GM06990 (cell line): ENCODE measurements at regions not wholly inside any gene's neighbourhood (a gene's known extent, or its start where the extent isn't known, plus 50 kb on each side); places are given as distances from the start of the nearest gene placed in this dataset.

Experiments used
- DNase-seq: peaks from one replicate; pipeline ENCODE4 v3.0.0-alpha.2; 2011; ENCODE audit not compliant: insufficient read length; ENCODE audit errors: extremely low read depth
- H3K27me3 ChIP-seq: replicated peaks from 2 replicates; pipeline ENCODE4 v1.6.0; 2011; ENCODE audit warnings: low read length; ENCODE audit not compliant: control insufficient read depth, insufficient read depth
- H3K36me3 ChIP-seq: 2 replicates; pipeline ENCODE4 v1.5.1; 2011; ENCODE audit warnings: low read length; ENCODE audit not compliant: control insufficient read depth, insufficient read depth
- H3K4me3 ChIP-seq: replicated peaks from 2 replicates; pipeline ENCODE4 v1.5.1; 2011; ENCODE audit warnings: low read depth, mild to moderate bottlenecking, control low read depth, low read length
- CTCF ChIP-seq: IDR thresholded peaks from 2 replicates; pipeline ENCODE4 v1.5.1; 2011; ENCODE audit warnings: low read length, control low read depth, mild to moderate bottlenecking, inconsistent platforms; ENCODE audit not compliant: insufficient read depth, poor library complexity, severe bottlenecking

GRCh38 chr2:4745056-4745991 lies 946.9 kb upstream of the SOX11 start:
- Histone ChIP-seq H3K4me3 (no peak overlapping the region), H3K36me3 (no peaks in the 10 kb centered on the region), H3K27me3 (no peaks in the 10 kb centered on the region)
- DNase-seq: no peak
- TF ChIP-seq CTCF: no peak

GRCh38 chr2:4753721-4754120 lies 938.5 kb upstream of the SOX11 start:
- H3K4me3 ChIP-seq: no peak overlapping the region
- no peak for DNase-seq
- H3K36me3 ChIP-seq: no peaks in the 10 kb centered on the region
- H3K27me3 ChIP-seq: no peaks in the 10 kb centered on the region
- no peak for TF ChIP-seq CTCF

- no peak overlapping the region for H3K4me3 ChIP-seq
- DNase-seq: no peak
- H3K27me3 ChIP-seq: no peaks in the 10 kb centered on the region
- H3K36me3 ChIP-seq: no peaks in the 10 kb centered on the region
- TF ChIP-seq CTCF: no peak
Observed at GRCh38 chr2:4762951-4763376, 929.2 kb upstream of the SOX11 start.

GRCh38 chr2:4765787-4766530 lies 926.2 kb upstream of the SOX11 start:
- H3K27me3 ChIP-seq: no peaks in the 10 kb centered on the region
- no peak overlapping the region for H3K4me3 ChIP-seq
- DNase-seq: no peak
- H3K36me3 ChIP-seq: no peaks in the 10 kb centered on the region
- no peak for TF ChIP-seq CTCF

GRCh38 chr2:4775668-4776067 lies 916.5 kb upstream of the SOX11 start:
- H3K4me3 ChIP-seq: no peak overlapping the region
- no peaks in the 10 kb centered on the region for H3K36me3 ChIP-seq
- DNase-seq: no peak
- no peak for TF ChIP-seq CTCF
- no peaks in the 10 kb centered on the region for H3K27me3 ChIP-seq
